Epithelial cell of esophagus (primary cell): ENCODE measurements at regions not wholly inside any gene's neighbourhood (a gene's known extent, or its start where the extent isn't known, plus 50 kb on each side); places are given as distances from the start of the nearest gene placed in this dataset.

Experiments used
- DNase-seq: peaks from one replicate; pipeline ENCODE4 v3.0.0; 2010; ENCODE audit warnings: low read depth
- H3K4me3 ChIP-seq: 2 replicates; pipeline ENCODE4 v1.5.1; 2011; ENCODE audit warnings: mild to moderate bottlenecking, low read length, control low read depth
- CTCF ChIP-seq: IDR thresholded peaks from 2 replicates; pipeline ENCODE4 v1.5.1; 2011; ENCODE audit warnings: low read depth, mild to moderate bottlenecking, low read length, control low read depth, inconsistent platforms; ENCODE audit not compliant: insufficient read depth; ENCODE audit errors: missing control alignments

DNA sequence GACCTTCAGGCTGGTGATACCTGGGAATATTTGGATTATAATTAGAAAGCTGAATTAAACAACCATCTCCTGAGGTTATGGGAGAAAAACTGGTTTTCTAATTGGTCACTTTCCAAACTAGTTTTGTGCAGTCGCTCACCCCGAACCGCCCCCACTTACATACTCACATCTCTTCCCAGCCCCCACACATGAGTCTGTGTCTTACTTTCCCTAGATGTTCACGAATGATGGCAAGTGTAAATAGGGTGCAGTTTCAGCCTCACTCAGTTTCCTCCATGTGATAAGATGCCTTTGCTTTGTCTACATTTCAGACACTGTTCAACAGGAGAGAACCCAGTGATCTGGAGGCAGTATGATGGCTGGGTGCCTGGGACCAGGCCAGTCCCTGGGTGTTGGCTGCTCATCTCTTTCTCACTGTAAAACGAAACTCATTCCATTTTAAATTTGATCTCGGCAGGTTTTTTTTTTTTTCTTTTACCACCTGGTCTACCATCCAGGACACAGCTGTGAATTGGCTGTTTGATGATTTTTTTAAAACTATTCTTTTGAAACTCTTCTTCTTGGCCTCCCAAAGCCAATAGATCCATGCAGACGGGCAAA lies 164.3 kb upstream of the RAB4A start:
- TF ChIP-seq CTCF, result no peak
- H3K4me3 ChIP-seq, result no peak overlapping the region
- no peak for DNase-seq

DNA sequence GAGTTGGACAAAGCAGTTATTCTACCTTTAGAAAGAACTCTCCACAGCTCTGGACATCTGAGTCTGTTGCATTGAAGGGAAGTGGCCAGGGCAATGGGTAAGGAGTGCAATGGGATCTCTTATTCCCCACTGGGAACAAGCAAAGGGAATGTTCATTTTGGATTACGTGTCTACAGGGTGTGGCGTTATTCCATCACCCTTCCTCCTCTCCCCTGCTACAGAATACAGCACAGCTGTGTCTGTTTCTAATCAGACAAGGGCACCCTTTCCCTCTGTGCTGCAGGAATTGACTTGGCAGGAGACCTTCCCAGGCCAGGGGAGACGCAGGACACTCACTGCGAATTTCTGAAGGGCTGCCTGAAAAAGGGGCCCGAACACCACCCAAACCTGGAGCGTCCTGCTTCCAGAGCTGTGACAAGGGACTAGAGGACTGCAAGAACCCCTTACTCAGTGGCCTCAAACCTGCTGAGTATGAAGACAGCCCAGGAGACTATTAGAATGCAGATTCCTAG lies 163.6 kb upstream of the RAB4A start:
- H3K4me3 ChIP-seq, result no peak overlapping the region
- DNase-seq, result no peak
- no peak for TF ChIP-seq CTCF

DNA sequence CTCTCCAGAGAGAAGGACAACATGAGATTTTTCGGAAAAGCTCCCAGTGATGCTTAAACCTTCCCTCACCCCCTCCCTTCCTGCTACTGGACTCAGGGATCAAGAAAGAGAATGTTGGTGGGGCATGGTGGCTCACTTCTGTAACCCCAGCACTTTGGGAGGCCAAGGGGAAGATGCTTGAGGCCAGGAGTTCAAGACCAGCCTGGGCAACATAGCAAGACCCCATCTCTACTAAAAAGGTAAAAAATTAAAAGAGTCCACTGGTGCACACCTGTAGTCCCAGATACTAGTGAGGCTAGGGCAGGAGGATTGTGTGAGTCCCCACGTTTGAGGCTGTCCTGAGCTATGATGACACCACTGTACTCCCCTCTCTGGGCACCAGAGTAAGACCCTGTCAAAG lies 162.9 kb upstream of the RAB4A start:
- no peak for DNase-seq
- no peak for TF ChIP-seq CTCF
- no peak overlapping the region for H3K4me3 ChIP-seq

GRCh38 chr1:229108598-229109201 lies 162.2 kb upstream of the RAB4A start:
- no peak for TF ChIP-seq CTCF
- no peak for DNase-seq
- no peak overlapping the region for H3K4me3 ChIP-seq

DNA sequence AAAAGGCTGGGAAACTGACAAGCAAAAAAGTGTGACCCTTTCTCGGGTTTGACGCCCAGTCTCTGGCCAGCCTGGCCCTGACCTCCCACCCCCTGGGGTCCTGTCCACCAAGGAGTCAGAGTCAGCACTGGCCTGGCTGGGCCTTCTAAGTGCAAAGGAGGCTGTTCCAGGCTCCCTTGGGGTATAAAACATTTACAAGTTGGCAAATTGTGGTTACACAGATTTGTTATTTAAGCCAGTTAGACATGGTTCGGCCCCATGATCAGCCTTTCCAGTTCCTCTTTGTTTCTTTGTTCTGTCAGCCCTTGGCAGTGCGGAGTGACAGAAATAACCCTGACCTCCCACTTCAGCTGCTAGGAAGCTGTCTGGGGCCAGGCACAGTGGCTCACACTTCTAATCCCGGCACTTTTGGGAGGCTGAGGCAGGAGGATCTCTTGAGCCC lies 161.6 kb upstream of the RAB4A start:
- no peak for TF ChIP-seq CTCF
- H3K4me3 ChIP-seq, result no peak overlapping the region
- DNase-seq, result no peak

DNA sequence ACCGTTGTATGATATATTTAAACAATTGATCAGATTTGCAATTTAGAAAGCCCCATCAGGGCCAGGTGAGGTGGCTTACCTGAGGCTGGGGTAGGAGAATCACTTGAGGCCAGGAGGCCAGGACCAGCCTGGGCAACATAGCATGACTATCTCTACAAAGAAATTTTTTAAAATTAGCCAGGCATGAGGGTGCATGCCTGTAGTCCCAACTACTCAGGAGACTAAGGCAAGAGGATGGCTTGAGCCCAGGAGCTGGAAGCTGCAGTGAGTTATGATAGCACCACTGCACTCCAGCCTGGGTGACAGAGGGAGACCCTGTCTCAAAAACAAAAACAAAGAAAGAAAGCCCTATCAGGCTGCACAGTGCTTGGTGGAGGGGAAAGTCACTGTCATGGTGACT lies 159.9 kb upstream of the RAB4A start:
- no peak for DNase-seq
- no peak overlapping the region for H3K4me3 ChIP-seq
- TF ChIP-seq CTCF, result no peak
